GM21723 (cell line): ENCODE measurements at regions not wholly inside any gene's neighbourhood (a gene's known extent, or its start where the extent isn't known, plus 50 kb on each side); places are given as distances from the start of the nearest gene placed in this dataset.

ENCODE experiments used
- ATAC-seq: cut with Tn5 transposase; IDR thresholded peaks from one replicate; pipeline ENCODE4 v1.9.1; 2021; ENCODE audit warnings: mild to moderate bottlenecking, moderate library complexity; ENCODE audit not compliant: unreplicated experiment

DNA sequence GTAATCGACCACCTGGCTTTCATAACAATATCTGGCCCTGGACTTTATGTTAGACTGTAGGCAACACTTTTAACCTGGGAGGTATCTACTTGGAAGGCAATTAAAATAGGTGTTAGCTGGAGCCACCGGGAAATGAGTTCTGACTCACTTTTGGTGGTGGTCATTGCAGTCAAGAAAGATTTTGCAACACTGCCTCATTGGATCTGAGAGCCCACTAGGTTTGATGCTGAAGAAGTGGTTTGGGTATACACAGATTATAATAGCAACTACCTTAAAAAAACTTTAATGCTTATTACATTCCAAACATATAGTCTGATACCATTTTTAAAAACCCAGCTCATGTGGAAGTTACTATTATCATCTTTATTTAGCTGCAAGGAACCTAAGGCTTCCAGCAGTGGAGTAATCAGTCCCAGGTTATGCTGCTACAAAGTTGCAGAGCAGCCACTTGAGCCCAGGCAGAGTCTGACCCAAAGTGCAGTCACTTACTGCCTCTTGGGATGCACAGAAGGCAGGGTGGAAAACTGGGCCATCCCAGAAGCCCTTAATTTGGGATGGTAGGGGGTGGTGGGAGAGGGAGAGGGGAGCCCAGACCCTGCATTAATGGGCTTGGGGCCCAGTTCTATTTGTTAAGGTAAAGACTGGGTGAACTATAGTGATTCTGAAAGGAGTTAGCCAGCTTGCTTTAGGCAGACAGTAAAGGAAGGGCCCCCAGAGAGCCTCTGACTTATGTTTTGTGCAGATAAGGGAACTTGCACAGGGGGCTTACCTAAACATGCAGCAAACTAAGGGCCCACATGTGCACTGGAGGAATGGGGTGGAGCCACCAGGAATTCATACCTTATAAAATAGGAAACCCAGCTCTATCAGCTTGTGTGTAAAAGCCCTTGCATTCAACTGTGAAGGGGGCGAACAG, 149.4 kb downstream of the SNX19 start:
- no peak for ATAC-seq

DNA sequence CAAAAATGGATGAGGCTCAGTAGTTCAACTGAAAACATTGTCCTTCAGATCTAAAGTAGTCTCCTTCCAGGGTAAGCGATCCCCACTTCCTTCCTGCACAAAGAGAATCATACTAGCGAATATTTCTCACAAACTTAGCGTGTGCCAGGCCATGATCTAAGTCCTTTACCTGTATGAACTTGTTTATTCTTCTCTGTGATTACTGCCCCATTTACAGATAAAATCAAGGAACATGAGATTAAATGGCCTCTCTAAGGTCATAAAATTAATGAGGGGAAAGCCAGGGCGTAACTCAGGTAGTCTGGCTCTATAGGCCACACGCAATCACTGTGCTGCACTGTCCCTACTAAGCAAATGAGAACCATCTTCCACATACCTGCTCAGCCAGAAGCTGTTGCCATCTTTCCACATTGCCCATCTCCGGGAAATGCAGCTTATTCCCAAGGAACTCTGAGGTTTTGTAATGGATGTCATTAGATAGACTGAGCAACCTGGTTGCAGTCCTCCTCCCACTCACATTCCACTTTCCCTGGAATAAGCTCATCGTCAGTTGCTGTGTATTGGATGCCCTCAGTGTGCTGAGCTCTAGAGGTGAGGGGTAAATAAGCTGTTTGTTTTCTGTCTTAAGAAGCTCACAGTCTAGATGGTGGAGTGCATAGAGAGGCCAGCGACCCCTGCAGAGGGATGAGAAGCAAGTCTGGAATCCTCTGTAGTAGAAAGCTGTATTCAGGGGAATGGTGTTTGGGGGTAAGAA, 146.3 kb downstream of the SNX19 start:
- no peak for ATAC-seq

DNA sequence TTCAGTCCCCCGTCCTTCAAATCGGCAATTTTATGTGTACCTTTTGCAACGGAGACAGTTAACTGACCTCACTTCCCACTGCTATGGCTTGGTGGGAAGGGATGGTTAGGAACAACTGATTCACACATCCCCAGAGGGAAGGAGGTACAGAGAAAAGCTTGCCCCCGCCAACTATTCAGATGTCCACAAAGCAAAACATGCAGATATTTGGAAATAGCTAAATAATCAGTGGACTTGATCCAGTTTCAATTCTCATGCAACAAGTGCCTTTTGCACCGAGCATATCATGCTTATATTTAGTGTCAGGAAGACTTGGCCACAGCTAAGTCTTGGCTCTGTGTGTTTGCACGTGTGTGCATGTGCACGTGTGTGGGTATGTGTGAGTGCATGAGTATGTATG, 144.6 kb downstream of the SNX19 start:
- no peak for ATAC-seq

DNA sequence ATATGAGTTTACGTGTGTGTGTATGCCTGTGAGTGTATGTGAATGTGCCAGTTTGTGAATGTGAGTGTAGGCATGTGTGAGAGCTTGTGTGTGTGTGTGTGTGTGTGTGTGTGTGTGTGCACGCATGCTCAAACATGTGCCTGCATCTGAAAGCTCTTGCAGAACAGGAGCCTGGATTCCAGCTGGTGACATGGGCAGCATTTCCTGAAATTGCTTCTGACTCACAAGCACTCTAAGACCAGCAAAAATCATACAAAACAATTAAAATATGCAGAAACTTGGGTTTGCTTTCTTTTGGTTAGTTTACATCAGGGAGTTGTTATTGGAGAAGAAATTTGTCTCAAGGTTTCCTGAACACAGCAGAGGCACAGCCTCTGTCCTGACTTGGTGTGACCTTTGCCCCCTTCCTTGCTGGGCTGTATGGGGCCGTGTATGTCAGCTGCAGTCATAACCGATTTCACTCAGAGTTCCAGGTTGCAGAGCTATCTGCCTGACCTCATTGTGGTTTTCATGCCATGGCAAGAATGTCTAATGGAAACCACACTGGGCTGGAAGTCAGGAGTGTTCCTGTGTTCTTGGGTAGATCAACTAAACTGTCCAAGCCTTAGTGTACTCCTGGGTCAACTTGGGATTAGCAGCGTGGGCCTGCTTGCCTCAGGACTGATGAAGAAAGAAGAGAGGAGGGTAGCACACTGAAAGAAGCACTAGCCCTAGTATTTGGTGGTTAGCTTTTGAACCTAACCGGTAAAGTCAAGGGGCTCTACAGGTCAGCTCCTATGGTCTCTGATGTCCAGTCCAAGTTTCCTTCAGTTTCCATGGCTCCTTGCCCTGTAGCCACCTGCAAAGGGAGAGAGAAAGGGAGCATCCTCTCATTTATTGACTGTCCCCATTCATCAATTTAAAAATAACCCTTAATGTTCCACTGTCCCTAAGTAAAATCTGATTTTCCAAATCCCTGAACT, 143.7 kb downstream of the SNX19 start:
- ATAC-seq: no peak

DNA sequence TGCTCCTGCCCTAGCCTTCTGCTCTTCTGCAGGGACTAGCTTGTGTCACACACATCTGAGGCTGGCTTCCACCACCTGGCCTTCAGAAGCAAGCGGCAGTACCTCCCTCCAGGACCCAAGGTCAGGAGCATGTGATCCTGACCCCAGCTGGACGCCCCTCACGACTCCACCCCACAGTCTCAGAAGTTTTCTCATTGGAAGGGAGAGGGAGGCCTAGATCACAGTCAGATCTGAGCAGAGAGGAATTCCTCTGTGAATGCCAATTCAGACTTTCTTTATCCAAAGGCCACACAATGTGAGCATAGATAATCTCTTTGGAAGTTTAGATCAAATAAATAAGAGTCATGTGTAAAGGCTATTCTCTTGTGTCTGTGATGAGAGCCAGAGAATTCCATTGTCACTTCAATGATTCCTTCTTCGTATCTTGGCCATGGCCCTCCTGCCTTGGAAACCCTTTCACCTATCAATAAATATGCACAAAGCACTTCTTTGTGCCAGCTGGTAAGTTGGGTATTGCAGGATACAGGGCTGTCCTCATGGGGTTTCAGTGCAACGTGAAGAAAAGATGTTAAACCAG, 142.9 kb downstream of the SNX19 start:
- no peak for ATAC-seq

DNA sequence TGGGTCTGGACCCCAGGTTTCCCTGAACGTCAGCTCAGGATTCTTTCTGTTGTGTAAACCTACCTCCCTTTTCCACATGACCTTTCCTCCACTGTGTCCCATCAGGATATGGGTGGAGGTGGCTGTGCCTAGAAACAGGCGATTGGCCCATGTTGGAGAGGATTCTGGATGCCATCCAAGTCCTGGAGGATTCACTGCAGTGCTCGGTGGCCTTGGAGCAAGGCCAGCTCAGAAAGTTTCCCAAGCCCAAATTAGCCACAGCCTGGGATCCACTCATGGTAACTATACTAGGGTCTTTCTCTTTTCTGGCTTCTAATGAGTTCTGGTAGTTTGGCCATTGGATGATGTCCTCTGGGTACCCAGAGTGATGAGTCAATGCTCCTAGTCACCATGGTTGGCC, 141.6 kb downstream of the SNX19 start:
- no peak for ATAC-seq

DNA sequence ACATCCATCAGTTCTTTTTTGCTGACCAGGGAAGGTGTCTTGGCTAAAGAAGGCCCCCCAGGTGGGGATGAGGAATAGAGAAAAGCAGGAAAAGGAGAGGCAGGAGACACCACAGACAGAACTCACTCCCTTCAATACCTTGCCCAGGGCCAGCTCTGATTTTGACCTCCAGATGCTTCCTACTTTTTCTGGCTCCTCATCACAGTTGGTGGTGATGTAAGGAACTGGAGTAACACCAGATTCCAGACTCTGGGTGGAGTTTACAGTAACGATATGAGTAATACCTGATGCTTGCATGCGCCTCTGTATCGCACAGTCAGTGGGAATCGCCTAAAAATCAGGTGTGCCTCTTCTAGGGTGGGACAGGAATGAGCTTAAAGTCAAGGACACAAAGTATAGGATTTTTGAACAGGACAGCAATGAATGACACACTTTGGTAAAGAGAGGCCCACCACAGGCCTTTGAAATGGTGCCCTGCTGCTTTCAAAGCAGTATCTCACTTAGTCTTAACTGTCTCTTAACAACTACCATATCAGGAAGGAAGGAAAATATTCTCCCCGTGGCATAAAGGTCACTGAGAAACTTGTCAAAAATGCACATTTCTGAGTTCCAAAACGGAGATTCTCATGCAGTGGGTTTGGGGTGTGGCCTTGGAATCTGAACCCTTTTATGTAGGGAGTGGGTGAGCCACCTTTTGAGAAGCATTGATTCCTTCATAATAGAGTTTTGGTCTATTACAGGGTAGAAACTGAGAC, 140.8 kb downstream of the SNX19 start:
- no peak for ATAC-seq

DNA sequence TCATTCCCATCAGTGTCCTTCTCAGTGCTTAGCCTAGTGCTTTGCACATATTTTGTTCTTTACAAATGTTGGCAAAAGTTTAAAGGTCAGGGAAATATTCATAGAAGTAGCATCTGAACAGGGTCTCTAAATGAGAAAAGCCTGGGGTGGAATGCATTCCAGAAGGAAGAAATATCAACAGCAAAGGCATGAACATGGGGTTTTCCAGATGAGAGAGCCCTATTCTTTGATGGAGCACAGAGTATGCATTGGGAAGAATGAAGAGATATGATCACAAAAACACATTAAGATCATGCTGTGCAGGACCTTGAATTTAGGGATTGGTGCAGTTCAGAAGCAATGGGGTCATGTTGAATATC, 140.2 kb downstream of the SNX19 start:
- no peak for ATAC-seq

DNA sequence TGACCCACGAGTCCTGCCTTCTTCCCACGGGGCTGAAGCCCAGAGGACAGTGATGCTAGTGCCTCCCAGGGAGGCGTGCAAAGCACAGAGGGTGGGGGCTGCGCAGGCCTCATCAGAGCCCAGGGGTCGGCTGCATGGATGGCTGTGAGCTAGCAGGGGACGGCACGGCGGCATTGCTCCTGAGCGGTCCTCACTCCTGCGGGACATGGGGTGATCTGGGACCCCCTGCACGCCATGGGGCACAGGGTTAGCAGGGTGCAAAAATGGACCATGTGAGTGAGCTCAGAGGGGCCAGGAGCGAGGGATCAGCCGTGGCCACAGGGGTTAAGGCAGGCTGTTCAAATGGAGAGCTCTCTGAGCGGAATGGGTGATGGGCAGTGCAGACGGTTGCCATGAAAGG, 138.3 kb downstream of the SNX19 start:
- no peak for ATAC-seq

DNA sequence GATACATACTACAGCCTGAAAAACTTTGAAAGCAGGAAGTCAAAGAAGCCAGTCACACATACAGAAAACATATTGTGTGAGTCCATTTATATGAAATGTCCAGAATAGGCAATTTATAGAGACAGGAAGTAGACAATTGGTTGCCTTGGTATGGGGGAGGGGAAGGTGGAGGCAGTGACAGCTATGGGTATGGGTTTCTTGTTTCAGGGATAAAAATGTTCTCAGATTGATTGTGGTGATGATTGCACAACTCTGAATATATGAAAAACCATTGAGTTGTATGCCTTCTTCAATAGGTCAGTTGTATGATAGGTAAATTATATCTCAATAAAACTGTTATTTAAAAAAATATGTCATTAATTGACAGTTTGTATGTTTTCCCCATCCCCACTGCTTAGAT, 137.6 kb downstream of the SNX19 start:
- ATAC-seq: no peak

DNA sequence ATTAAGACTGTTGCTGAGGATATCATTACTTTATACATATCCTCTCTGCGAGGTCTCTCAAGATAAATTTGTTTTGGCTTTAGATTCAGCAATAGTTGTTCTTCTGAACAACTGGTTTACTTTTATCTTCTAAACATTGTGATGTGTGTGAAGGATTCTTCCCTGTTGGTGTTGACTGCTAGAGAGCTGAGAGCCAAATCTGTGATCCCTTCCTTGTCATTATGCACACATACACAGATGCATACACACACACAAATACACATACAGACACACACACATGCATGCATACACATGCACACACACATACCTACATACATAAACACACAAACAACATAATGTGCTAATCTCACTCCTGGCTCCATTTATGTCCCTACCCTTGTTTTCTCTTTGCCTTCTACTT, 137.0 kb downstream of the SNX19 start:
- ATAC-seq: no peak

DNA sequence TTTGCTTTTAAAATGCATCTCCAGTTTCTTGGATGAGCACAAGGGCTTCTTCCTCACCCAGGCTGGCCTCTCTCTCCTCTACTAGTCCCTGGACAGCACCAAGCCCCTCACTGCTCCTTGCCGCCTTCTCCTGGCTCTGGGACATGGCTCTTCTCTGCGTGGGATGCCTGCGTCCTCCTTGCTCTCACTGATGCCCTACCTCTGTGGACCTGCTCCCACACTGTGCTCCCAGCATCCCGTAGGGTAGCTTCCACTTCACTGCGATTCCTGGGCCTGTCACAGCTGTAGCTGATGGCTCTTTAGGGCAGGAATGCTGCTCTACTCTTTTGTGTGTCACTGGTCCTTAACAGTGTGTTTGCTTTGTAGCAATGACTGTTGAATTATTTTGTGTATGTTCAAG, 136.3 kb downstream of the SNX19 start:
- no peak for ATAC-seq

DNA sequence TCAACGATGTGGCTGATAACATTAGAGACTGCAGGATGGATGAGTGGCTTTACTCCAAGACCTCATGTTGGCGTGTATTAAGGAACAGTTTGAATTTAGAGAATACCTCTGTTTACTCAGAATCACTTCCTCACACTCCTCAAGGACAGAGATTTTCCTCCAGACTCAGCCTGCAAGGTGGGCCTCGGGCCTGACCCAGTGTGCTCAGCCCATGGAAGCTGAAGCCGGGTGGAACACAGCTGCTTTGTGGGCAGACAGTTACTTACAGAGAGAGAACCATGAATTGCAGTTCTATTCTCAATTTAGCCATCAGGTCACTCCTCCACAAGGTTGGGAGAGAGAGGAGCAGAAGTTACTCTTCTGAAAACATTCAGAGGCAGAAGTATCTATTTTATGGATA, 135.8 kb downstream of the SNX19 start:
- ATAC-seq: no peak

DNA sequence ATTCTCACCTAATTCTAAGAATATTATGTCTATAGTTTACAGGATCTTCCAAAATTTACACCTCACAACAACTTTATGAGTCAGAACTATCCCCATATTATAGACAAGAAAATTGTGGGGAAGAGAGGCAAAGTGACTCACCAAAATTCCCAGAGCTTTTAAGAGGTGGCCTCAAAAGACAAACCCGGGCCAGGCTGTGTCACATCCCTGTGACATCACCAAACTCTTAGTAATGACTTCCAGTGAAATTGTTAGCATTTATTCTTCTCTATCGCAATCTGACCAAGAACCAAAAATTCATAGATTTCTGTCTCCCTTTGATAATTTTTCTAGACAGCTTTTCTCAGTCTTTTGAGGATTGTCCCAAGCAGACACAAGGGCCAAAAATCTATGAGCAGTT, 134.3 kb downstream of the SNX19 start:
- no peak for ATAC-seq

DNA sequence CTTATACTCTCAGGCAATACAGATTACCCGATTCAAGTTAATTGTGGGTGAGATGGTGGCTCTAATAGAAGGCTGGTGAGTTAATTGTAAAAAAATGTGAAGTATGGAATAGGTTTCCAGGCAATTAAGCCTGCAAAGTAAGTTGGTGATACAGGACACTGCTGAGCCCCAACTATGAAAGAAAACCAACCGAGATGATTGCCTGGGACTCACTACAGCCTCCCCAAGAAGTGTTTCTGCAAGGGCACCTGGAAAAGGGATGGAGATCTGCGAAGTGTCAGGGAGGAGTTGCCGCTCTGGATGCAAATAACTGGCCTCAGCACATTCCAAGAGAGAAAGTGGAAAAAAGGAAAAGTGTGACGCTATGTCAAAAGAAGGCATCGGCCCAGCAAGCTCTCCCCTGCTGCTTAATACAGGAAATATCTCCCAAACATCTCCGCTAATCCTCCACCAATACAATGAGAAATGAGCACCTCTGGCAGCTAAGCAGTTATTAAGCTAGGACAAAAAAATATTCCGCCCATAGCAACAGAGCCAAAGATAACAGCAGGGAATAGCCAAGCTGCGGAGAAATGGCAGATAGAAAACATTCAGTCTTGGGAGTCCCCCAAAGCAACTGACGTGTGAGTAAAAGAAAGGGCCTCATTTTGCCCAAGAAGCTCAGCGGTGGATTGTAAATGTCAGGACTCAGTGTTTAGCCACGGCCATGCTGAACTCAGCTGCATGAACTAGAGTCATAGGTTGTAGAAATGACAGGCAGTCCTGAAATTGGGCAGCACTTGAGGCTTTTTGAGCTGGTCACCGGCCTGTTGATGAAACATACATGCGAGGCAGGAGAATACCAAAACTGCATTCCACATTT, 133.7 kb downstream of the SNX19 start:
- ATAC-seq: no peak

DNA sequence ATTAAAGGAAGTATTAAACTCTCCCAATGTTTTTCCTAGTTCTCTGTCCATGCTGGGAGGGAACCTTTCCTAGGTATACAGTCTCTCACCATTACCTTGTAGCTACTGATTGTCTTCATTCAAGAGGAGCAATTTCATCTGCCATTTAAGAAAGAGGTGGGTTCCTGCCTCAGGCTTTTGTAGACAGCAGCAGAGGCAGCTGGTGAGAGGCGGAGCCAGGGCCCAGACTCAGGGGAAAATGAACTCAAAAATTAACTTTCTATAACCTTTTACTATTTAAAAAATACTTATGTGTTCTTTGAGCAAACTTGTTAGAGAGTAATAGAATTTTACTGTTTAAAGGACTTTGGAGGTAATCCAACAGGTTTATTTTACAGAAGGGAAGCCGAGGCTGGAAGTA, 133.0 kb downstream of the SNX19 start:
- ATAC-seq: no peak

DNA sequence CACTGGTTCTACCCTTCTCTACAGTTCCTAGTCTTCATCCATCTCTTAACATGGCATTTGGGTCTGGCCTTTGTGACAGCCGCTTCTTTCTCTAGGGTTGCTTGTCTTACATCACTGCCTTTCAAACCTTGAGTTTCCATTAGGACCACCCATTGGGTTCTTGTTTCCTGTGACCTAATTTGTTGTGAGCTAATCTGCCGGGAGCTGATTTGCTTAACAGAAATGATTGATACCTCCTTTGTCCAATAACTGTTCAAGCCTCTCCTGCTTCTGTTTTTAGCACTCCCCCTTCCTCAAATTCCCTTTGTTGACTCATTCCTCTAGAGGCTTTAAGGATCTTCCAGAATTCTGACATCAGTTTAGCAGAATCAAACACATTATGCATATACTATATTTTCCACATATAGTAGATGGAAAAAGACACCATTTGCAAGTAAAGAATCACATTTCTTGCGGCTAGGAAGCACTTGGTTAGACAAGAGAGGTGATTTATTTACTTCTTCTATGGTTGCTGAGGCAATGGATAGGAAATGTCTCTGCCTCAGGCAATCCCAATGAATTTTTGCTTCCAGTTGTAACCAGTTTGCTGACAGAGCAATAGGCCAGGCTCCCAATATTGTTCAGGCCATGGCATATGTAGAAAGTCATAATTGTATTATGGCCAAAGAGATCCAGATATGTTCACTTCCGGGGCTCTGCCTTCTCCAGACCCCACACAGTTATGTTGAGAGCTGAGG, 130.7 kb downstream of the SNX19 start:
- ATAC-seq: no peak

DNA sequence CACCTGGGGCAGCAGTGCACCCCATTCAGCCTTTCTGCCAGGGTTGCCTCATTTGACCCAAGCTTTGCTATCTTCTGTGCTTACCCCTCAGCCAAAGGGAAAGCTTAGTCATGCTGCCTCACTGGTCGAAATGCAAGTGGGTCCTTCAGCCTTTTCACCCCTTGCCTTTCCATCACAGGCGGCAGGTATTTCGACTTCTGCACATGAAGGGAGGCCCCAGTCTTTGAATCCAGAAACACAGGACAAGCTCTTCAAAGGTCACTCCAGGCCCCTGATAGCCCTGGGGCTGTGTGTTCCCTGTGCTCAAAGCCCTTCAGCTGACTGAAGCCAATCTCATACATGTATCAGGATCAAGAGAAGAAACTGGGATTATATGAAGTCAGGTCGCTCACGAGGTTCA, 129.7 kb downstream of the SNX19 start:
- ATAC-seq: no peak
